ENCODE measurements at regions not wholly inside any gene's neighbourhood (a gene's known extent, or its start where the extent isn't known, plus 50 kb on each side); places are given as distances from the start of the nearest gene placed in this dataset.

GRCh38 chr10:58107506-58107905, 160.2 kb downstream of the IPMK start:
- no peaks in the 10 kb centered on the region for H3K4me1 Mint-ChIP-seq (ENCODE audit: low read depth)
- H3K9me3 Mint-ChIP-seq = no peaks in the 10 kb centered on the region
- H3K4me3 Mint-ChIP-seq = no peak overlapping the region
- no peak overlapping the region for H3K27ac Mint-ChIP-seq
- DNase-seq (no peak), ATAC-seq (no peak)
- ChIA-PET POLR2A (no interaction called here), CTCF (no interaction called here)
- intact Hi-C loops (cut with micrococcal nuclease) = no loop called here
- TF ChIP-seq CTCF (IDR thresholded peaks at IDR 0.05) = no peak
- H3K27me3 Mint-ChIP-seq = peaks cover 4% of the 10 kb centered on the region
- H3K36me3 Mint-ChIP-seq (ENCODE audit: low read depth) = no peaks in the 10 kb centered on the region

GRCh38 chr10:58106211-58107035, 161.3 kb downstream of the IPMK start:
- Mint-ChIP-seq H3K27me3 (peaks cover under 1% of the 10 kb centered on the region), H3K4me1 (ENCODE audit: low read depth) (no peaks in the 10 kb centered on the region), H3K36me3 (ENCODE audit: low read depth) (no peaks in the 10 kb centered on the region), H3K9me3 (no peaks in the 10 kb centered on the region), H3K27ac (no peak overlapping the region), H3K4me3 (no peak overlapping the region)
- CTCF ChIA-PET = no interaction called here
- no peak for ATAC-seq
- DNase-seq = no peak
- no peak for TF ChIP-seq CTCF (IDR thresholded peaks at IDR 0.05)
- POLR2A ChIA-PET = no interaction called here
- intact Hi-C loops (cut with micrococcal nuclease) = no loop called here

GRCh38 chr10:58104351-58104751, 163.3 kb downstream of the IPMK start:
- H3K27me3 Mint-ChIP-seq = peaks cover 2% of the 10 kb centered on the region
- TF ChIP-seq CTCF (IDR thresholded peaks at IDR 0.05) = no peak

GRCh38 chr10:58102897-58103296, 164.8 kb downstream of the IPMK start:
- H3K4me1 Mint-ChIP-seq (ENCODE audit: low read depth) = no peaks in the 10 kb centered on the region
- no peak overlapping the region for H3K4me3 Mint-ChIP-seq
- H3K27ac Mint-ChIP-seq = no peak overlapping the region
- ChIA-PET CTCF (no interaction called here), POLR2A (no interaction called here)
- no peak for DNase-seq
- no peak for ATAC-seq
- H3K27me3 Mint-ChIP-seq = peaks cover 2% of the 10 kb centered on the region
- intact Hi-C loops (cut with micrococcal nuclease) = no loop called here
- no peaks in the 10 kb centered on the region for H3K9me3 Mint-ChIP-seq
- H3K36me3 Mint-ChIP-seq (ENCODE audit: low read depth) = no peaks in the 10 kb centered on the region
- TF ChIP-seq CTCF (IDR thresholded peaks at IDR 0.05) = no peak

More at GRCh38 chr10:58104351-58104751, 163.3 kb downstream of the IPMK start:
- no peak overlapping the region for H3K27ac Mint-ChIP-seq
- intact Hi-C loops (cut with micrococcal nuclease) = no loop called here
- H3K4me3 Mint-ChIP-seq = no peak overlapping the region
- CTCF ChIA-PET = no interaction called here
- ATAC-seq = no peak
- DNase-seq = no peak
- H3K4me1 Mint-ChIP-seq (ENCODE audit: low read depth) = no peaks in the 10 kb centered on the region
- POLR2A ChIA-PET = interaction anchor here (0.6 kb wide), 1 partner anchor 18 kb away, joined by 4 read pairs; no protein-coding TSS in a partner anchor
- no peaks in the 10 kb centered on the region for H3K9me3 Mint-ChIP-seq
- no peaks in the 10 kb centered on the region for H3K36me3 Mint-ChIP-seq (ENCODE audit: low read depth)

- no peak overlapping the region for H3K4me3 Mint-ChIP-seq
- no peaks in the 10 kb centered on the region for H3K36me3 Mint-ChIP-seq (ENCODE audit: low read depth)
- ChIA-PET CTCF (no interaction called here), POLR2A (interaction anchor here (0.7 kb wide), 1 partner anchor 885 kb away, joined by 3 read pairs; no protein-coding TSS in a partner anchor)
- H3K27ac Mint-ChIP-seq = no peak overlapping the region
- intact Hi-C loops (cut with micrococcal nuclease) = no loop called here
- no peak for DNase-seq
- H3K27me3 Mint-ChIP-seq = peaks cover 2% of the 10 kb centered on the region
- ATAC-seq = no peak
- no peak for TF ChIP-seq CTCF (IDR thresholded peaks at IDR 0.05)
- H3K4me1 Mint-ChIP-seq (ENCODE audit: low read depth) = no peaks in the 10 kb centered on the region
- H3K9me3 Mint-ChIP-seq = no peaks in the 10 kb centered on the region
Measured at GRCh38 chr10:58101682-58102081, 166.0 kb downstream of the IPMK start.

All from activated CD8-positive, alpha-beta T cell treated with anti-CD3 and anti-CD28 coated beads for 36 hours (primary cell).